Activated CD4-positive, alpha-beta T cell treated with anti-CD3 and anti-CD28 coated beads, Interleukin-2, Interleukin-4, amounts not matched to agents 100 ng/mL and 50 ng/mL, durations not matched to agents 16 hours and 8 hours (primary cell): ENCODE measurements at regions not wholly inside any gene's neighbourhood (a gene's known extent, or its start where the extent isn't known, plus 50 kb on each side); places are given as distances from the start of the nearest gene placed in this dataset.

Experiments used
- DNase-seq: peaks from one replicate; pipeline ENCODE4 v3.0.0-alpha.2; 2020; ENCODE audit warnings: low spot score

DNA sequence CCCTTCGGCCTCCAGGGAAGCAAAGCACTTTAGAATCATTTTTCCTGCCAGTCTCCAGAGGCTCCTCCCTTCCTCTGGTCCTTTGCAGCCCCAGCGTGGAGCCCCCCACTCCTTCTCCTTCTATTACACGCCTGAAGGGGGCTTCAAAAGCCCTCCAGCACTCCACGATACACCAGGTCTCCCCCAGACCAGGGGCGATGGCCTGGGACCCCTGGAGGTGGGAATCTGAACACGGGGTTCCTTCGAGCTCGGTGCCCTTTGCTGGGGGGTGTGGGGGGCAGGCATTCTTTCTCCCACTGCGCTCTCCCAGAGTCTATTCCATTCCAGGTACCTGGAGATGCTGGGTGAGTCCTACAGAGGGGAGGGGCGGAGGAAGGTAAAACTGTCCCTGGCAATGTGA, 97.6 kb downstream of the HMX1 start:
- DNase-seq, result no peak

DNA sequence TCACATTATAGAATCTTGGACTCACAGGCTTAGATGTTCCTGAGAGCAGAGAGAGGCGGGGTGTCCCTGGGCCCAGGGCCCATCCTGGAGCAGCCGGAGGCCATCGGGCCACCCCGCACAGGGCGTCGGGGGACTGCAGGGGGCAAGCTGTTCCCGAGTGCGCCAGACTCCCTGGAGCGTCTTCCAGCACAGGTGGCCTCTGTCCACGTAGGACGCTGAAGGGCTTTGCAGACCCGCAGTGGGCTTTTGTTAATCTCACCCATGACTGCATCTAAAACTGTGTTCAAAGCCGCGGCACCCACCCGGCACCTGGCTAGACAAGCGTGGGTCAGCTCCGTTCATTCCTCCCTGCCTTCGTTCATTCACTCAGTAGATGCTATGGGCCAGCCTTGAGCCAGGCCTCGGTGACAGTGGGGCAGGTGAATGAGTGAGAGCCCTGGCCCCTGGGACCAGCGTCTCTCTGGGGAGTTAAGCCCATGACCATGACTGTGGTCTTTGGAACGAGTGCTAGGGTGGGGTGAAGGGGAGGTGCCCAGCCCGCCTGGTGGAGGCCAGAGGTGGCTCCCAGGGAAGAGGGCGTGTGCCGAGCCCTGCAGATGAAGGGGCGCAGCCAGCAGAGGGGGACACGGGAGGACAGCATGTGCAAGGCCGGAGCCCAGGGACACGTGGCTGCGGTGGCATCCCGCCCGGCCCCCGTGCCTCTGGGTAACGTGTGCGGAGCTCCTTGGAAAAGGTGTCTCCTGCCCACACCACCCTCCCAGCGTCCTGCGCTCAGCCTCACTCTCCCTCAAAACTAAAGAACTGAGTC, 98.3 kb downstream of the HMX1 start:
- no peak for DNase-seq

DNA sequence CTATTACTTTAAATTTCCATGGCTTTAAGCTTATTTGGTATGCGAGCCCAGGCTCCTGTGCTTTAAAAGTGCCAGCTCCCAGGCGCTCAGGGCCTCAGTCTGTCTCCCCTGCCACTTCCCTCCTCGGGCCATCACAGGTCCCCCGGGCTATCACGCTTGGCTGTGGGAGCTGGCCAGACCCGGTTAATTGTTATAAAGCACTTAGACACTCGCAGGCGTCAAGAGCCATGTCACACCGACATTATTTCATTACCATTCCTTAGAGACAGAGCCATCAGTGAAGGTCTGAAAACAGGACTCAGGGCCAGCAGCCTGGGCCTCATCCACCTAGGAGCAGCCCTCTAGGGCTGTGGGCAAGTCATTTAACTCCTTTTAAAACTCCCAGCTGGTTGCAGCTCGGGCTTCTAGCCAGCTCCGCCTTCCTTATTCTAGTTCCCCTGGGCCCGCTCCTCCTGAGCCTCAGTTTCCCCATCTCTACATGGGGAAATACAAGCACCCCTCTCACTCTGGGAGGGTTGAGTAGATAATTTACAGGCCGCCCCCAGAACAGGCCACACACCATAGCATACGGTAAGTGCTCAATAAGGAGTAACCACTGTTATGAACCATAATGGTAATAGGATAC, 99.0 kb downstream of the HMX1 start:
- no peak for DNase-seq

DNA sequence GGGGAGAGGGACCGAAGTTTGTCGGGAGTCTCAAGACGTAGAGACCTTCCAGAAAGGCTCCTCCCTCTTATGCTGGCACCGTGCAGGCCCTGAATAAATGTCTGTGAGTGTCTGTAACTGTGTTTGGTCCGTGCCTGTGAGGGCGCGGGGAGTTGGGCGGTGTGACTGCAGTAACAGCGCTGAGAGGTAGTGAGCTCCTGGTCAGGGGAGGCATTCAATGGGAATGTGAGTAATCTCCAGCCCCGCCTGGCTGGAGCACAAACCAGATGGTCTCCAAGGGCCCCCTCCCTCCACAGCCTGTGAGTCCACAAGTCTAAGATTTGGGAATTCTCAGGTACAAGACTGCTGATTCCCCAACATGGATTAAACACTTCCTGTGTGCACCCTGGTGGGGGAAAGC, 100.0 kb downstream of the HMX1 start:
- no peak for DNase-seq

DNA sequence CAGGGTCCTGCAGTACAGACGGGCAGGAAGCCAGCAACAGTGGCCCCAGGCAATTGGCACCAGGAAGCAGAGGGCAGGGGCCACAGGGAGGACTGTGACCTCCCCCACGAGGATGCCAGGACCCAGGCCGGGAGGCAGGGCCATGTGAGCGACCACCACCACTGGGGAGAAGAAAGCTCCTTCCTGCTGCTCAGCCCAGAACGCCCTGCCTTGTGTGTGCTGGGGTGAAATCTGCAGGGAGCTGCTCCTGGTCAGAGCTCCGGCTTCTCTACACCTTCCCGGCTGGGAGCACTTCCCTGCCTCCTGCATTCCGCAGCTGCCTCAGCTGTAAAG, 100.4 kb downstream of the HMX1 start:
- DNase-seq, result no peak

DNA sequence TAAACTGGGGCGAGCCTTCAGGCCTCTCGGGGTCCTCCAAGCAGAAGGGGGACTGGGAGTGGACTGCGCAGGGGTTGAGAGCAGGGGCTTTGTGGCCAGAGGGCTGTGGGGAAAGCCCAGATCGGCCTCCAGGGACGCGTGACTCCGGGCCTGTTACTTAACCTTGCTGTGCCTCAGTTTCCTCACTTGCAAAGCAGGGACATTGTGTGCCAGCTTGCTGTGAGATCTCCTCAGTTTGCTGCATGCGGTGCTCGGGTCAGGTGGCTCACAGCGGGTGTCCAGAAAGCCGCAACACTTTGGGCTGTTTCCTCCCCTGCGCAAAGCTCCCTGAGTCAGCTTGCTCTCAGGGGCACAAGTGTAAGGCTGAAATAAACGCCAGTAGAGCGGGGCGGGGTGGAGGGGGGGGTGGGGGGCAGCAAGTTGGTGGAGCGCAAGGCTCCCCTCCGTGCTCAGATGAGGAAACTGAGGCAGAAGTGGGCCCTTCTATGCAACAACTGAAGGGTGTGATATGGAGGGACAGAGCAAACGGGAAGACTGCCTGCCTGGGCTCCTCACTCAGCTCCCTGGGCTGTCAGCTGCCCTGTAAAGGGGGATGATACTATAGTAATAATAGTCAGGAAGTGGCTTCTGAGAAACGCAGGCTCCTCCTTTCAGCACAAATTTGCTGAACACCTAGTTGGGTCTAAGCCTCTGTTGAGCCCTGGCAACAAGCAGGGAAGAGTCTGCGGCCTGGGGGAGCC, 101.0 kb downstream of the HMX1 start:
- no peak for DNase-seq

DNA sequence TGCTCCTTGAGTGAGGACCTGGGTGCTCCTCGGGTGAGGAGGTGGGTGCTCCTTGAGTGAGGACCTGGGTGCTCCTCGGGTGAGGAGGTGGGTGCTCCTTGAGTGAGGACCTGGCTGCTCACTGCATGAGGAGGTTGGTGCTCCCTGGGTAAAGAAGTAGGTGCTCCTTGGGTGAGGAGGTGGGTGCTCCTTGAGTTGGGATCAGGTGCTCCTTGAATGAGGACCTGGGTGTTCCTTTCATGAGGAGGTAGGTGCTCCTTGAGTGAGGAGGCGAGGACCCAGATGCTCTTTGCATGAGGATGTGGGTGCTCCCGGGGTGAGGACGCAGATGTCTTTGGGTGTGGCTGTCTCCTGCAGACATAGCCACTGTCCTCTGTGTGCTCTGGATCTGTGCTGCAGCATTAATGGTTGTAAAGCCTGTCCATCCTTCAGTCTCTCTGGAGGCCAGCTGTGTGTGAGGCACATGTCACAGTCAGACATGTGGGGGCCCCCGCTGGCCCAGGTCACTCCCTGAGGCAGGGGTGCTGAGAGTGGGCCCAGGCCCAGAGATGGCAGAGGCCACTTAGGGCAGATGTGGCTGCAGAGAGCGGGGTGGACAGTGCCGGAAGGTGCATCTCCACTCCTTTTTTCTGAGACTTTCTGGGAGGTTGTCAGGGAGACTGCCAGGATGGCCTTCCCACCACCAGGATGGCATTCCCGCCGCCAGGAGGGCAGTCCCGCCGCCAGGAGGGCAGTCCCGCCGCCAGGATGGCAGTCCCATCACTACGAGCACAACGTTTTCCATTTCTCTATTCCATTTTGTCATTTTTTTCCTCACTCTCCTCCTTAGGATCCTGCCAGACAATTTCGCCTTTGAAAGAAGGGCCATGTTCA, 101.8 kb downstream of the HMX1 start:
- DNase-seq, result no peak

DNA sequence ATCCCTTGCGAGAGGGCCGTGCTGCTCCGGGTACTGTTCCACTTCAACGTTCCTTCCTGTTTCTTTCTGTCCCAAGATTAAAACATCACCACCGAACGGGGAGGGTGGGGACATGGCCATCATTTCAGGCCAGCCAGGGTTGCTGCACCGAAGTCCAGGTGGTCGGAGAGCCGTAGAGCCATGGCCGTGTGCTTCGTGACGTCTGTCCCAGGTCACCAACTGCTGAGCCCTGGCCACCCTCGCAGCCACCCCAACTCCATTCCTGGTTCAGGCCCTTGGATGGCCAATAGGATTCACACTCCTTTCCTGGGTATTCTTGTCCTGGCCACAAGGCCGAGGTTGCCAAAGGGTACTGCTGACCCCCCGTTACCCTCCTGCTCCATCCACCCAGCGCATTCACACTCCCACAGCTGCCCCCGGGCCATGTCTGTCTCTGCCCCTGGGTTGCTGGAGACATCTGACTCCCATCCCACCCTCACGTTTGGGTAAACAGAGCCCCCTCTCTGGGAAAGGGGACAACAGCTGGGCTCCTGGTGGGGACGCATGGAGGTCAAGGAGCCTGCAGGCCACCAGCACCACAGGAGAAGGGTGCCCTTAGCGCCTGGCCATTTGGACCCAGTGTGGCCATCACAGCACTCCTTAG, 103.2 kb downstream of the HMX1 start:
- DNase-seq, result no peak

DNA sequence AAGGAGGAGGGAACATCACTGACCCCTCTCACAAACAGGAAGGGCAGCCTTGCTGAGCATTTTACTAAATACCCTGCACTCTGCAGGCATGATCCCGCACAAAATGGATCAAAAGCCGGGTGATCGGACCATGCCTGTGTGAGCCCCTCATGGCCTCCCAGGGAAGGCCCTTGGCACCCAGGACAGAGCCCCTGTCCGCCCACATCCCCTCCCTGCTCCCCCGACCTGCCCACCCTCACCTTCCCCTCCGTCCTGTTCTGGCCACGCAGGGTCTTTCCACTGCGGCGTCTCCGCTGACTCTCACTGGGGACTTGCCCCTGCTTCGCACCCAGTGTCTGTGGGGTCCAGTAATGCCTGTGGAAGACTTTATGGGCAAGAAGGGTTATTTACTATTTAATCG, 105.0 kb downstream of the HMX1 start:
- no peak for DNase-seq

DNA sequence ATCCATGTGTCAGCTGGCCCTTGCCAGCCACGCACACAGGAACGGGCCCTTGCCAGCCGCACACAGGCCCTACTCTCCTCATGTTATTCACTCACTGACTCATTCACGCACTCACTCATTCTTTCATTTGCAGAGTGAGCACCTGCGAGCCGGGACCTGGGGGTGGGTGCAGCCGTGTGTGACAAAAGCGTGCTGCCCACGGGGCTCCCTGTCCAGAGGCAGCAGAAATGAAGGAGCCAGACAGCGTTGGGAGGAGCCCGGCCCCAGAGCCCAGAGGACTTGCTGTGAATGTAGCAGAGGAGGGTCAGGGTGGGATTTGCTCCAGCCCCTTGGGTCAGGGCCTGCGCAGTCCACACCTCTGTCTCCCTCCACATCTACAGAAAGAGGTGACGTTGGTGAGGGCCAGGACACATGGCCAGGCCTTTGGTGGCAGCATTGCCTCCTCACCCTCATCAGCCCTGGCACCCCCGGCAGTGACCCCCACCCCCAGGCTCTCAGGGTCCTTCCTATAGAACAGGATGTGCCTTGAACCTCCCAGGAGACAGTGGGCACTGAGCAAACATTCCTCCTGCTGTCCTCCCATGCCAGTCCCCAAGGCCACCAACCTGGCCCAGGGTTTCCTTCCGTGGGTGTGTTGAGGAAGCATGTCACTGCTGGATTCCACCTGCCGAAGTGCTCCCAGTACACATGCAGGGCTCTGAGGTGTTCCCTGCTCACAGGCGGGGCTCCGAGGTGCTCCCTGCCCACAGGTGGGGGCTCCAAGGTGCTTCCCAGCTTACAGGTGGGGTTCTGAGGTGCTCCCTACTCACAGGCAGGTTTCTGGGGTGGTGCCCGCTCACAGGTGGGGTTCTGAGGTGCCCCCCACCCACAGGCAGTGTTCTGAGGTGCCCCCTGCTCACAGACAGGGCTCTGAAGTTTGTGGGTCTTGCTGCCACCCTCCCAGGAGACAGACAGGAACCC, 105.7 kb downstream of the HMX1 start:
- no peak for DNase-seq

DNA sequence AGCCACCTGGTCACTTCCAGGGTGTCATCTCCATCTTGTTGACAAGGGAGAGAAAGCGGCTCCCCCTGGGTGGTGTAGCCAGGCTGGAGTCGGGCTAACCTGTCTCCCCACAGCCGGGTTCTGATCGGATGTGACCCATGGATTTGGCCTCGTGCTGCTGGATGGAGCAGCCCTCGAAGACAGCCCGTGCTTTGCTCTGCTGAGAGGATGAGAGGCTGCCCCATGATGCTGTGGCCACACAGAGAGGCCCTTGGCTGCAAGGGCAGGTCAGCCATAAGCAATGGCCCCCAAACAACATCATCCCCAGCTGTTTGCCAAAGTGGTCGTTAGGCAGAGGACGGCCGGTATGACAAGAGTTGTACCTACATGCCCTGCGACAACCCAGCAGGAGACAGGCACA, 106.6 kb downstream of the HMX1 start:
- no peak for DNase-seq

DNA sequence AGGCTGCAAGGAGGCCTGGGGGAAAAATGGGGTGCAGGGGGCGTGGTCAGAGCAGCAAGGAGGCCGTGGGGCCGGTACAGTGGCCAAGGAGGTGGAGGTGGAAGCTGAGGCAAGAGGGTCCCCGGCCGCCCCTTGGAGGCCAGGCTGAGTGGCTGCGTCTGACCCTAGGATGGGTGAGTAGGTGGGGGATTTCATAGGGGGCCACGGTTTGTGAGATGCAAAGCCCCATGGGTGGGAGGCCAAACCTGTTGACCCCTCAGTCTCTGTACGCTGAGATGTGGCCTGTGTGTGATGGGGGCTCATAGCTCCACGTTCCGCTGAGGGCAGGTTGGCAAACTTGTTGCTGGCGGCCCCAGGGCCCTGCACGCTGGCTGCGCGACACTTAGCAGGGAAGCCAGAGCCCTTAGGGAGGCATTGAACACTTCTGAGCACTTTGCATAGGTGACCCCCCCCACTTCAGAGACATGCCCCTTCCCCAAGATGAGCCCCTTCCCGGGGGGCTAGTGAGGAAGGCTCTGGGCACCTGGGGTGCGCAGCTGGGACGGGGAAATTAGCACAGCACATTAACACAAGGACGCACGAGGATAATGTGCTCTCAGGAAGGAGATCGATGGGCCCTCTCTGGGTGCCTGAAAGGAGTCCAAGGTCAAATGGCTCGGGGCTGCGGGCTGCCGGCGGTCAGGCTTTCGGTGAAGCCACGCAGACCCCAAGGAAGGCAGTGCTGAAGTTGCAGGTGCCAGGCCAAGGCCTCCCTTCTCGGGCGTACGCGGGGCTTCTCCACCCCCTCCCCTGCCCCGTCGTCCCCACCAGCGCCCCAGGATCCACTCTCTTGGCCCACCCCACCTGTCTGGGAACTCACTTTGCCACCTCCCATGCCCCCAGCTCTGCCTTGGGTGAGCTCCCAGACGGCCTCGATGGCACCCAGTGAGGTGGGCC, 107.4 kb downstream of the HMX1 start:
- DNase-seq, result no peak

DNA sequence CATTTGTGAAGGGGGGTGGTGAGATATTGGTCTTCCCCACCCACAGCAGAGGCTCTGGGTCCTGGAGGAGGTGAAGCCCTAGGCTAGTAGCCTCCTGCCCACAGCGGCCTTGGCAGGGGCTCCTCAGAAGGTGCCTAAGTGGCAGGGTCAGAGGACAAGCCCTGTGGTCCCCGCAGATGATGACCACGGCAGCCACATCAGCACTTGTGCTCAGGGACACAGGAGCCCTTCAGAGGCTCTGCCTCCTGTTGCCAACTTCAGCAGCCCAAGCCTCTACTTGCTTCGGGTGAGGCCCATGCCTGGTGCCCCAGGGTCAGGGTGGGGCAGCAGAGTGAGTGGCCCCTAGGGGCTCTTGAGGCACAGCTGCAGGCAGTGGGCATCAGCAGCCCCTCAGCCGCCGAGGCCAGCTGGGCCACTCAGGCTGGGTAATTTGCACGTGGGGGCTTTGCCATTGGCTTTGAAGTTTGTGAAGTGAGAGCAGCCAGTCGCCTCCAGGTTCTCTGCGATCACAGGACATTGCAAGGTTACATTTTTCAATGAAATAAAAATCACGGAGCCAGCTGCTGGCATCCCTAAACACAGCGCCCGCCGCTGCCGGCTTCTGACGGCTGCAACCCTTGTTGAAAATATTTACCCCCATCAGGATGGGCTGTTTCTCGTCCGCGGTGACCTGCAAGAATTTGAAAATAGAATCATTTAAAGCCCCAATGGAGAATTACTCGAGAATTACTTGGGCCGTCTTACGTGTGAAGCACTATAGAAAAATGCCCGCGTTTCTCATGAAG, 108.5 kb downstream of the HMX1 start:
- no peak for DNase-seq

DNA sequence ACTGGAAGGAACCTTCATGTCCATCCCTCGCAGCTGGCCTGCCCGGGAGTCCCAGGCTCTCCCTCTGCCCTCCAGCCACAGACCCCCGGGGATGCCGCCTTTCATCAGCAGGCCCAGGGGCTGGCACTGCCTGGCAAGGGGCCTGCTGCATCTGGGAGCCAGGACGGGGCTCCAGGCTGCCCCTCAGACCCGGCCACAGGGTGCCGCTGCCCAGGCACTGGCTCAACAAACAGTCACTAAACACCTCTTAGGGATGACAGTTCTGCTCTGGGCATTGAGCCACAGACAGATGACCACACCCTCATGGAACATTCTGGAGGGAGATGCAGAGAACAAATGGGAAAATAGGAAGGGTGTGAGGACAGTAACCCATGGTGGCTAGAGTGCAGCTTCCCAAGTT, 109.3 kb downstream of the HMX1 start:
- DNase-seq, result no peak

DNA sequence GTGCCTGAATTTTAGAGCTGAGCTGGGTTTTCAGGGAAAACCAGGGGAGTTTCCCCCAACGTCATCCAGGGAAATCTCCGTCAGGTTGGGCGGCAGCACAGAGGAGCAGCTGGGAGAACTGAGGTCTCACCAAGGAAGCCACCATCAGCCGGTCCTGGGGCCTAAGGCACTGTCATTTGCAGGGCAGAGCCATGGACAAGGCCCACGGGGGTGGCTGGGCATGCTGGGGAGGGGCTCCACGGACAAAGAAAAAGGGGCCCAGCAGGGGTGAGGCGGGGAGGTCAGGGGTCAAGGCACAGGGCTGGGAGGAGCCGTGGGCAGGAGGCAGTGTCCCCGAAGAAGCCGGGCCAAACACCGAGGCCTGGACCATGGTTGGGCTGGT, 109.8 kb downstream of the HMX1 start:
- no peak for DNase-seq

DNA sequence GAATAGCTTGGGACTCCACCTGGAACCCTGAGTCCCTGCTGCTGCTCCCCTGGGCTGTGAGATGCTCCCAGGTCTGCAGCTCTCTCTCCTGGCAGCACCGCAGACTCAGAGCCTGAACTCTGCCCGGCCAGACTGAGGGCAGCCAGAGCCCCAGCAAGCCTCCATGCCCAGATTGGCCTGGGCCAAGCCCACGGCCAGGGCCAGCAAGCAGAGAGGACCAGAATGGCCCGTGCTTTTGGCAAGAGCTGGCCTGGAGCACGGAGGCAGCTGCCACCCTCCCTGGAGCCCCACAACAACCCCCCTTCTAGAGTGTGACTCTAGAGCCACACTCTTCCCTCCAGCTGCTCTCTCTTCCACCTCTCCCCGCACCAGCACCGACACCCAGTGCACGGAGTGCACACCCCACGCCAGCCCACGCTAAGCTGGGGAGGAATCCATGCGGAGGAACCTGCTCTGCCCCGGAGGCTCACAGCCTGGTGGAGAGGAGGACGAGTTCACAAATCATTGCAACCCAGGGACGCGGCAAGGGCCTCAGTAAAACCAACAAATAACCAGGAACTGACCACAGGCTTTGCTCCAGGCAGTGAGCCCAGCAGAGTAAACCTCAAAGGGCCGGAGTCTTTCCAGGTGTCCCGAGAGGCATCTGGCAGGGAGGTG, 110.3 kb downstream of the HMX1 start:
- no peak for DNase-seq

DNA sequence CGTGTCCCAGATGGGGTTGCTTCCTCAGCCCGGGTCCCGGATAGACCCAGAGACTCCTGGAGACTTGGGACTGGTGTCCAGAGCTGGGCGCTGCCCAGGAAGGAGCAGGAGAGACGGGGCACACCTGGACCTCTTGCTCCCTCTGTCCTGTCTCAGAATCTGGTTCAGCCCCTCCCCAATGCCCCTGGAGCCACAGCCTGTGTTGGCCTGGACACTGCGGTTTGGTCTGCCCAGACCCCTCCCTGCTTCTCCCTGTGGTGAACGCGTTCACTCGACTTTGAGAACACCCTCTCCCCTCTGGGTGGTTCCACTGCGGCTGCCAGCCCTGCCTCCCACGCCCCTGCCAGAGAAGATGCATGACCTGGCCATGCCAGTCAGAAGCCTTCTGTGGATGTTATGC, 111.1 kb downstream of the HMX1 start:
- DNase-seq, result no peak

DNA sequence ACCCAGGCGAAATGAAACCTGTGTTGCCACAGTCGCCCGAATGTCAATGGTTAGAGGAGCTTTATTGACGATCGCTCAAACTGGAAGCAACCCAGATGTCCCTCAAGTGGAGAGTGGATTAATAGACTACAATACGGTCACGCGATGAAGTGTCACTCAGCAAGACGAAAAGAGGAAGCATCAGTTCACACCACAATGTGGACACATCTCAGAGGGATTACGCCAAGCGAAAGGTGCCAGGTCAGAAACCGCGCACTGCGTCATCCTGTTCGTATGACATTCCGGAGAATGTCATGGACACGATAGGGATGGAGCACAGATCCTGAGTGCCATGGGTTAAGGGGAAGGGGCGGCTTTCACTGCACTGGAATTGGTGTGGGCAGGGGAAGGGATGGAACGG, 111.7 kb downstream of the HMX1 start:
- DNase-seq, result no peak
